IPS-20b (cell line): ENCODE measurements at regions not wholly inside any gene's neighbourhood (a gene's known extent, or its start where the extent isn't known, plus 50 kb on each side); places are given as distances from the start of the nearest gene placed in this dataset.

ENCODE experiments used
- H3K27ac ChIP-seq: one replicate; pipeline ENCODE4 v1.5.1; 2013; ENCODE audit warnings: low read length
- H3K27me3 ChIP-seq: 2 replicates; pipeline ENCODE4 v1.6.1; 2013; ENCODE audit warnings: mild to moderate bottlenecking, low read length, inconsistent platforms; ENCODE audit not compliant: insufficient read depth
- H3K36me3 ChIP-seq: 2 replicates; pipeline ENCODE4 v1.6.1; 2013; ENCODE audit warnings: low read depth, mild to moderate bottlenecking, inconsistent platforms, low read length, moderate library complexity; ENCODE audit not compliant: insufficient read depth
- H3K4me1 ChIP-seq: 2 replicates; pipeline ENCODE4 v1.6.1; 2013; ENCODE audit warnings: mild to moderate bottlenecking, control low read depth, inconsistent platforms, low read length, moderate library complexity; ENCODE audit not compliant: insufficient read depth
- H3K4me3 ChIP-seq: 2 replicates; pipeline ENCODE4 v1.5.1; 2013; ENCODE audit warnings: mild to moderate bottlenecking, low read length, inconsistent platforms
- H3K9ac ChIP-seq: 2 replicates; pipeline ENCODE4 v1.6.1; 2013; ENCODE audit warnings: low read depth, mild to moderate bottlenecking, inconsistent platforms, low read length, moderate library complexity
- H3K9me3 ChIP-seq: 2 replicates; pipeline ENCODE4 v1.6.1; 2013; ENCODE audit warnings: mild to moderate bottlenecking, low read depth, low read length, inconsistent platforms; ENCODE audit not compliant: insufficient read depth

DNA sequence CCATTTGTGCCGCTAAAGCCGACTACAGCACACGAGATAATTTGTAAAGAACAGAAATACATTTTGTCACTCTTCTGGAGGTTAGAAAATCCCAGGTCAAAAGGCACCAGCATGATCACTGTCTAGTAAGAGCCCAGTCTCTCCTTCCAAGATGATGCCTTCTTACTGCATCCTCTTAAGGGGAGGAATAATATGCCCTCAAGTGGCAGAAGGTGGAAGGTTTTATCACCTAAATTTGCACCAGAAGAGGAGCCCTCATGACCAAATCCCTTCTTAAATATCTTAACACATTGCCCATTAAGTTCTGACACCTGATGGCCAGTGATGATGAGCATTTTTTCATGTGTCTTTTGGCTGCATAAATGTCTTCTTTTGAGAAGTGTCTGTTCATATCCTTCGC, 326.7 kb upstream of the RGS18 start:
- H3K27me3 ChIP-seq: no peaks in the 10 kb centered on the region
- no peak overlapping the region for H3K9ac ChIP-seq
- no peaks in the 10 kb centered on the region for H3K9me3 ChIP-seq
- H3K36me3 ChIP-seq: no peaks in the 10 kb centered on the region
- H3K27ac ChIP-seq: no peak overlapping the region
- no peaks in the 10 kb centered on the region for H3K4me1 ChIP-seq
- no peak overlapping the region for H3K4me3 ChIP-seq

- H3K9me3 ChIP-seq: no peaks in the 10 kb centered on the region
- H3K27ac ChIP-seq: no peak overlapping the region
- H3K9ac ChIP-seq: no peak overlapping the region
- H3K4me1 ChIP-seq: no peaks in the 10 kb centered on the region
- H3K36me3 ChIP-seq: no peaks in the 10 kb centered on the region
- H3K27me3 ChIP-seq: no peaks in the 10 kb centered on the region
- no peak overlapping the region for H3K4me3 ChIP-seq
Measured at GRCh38 chr1:191839891-191840290, 318.4 kb upstream of the RGS18 start.

DNA sequence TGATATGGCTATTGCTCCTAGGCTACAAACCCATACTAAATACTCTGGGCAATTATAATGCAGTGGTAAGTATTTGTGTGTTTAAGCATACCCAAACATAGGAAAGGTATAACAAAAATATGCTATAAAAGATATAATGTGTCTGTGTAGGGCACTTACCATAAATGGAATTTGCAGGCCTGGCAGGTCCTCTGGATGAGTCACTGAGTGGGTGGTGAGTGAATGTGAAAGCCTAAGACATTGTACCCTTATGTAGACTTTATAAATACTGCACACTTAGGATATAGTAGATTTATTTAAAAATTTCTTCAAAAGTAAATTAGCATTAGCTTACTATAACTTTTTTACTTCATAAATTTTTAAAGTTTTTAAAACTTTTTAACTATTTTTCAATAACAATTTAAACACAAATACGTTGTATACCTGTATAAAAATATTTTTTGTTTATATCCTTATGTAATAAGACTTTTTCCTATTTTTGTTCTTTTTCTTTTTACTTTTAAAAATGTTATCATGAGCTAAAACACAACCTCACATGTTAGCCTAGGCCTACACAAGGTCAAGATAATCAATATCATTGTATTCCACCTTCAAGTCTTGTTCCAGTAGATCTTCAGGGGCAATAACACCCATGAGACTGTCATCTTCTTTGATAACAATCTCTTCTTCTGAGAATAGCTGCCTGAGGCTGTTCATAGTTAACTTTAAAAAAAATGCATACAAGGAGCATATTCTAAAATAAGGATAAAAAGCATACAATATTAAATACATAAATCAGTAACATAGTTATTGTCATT, 306.3 kb upstream of the RGS18 start:
- Histone ChIP-seq H3K36me3 (no peaks in the 10 kb centered on the region), H3K9me3 (no peaks in the 10 kb centered on the region), H3K27me3 (no peaks in the 10 kb centered on the region), H3K9ac (no peak overlapping the region), H3K4me3 (no peak overlapping the region), H3K27ac (no peak overlapping the region), H3K4me1 (no peaks in the 10 kb centered on the region; the same call in 1 of the 2 replicates)

GRCh38 chr1:191852907-191853306, 305.4 kb upstream of the RGS18 start:
- no peak overlapping the region for H3K4me3 ChIP-seq
- H3K27ac ChIP-seq: no peak overlapping the region
- H3K36me3 ChIP-seq: no peaks in the 10 kb centered on the region
- H3K4me1 ChIP-seq: no peaks in the 10 kb centered on the region; the same call in 1 of the 2 replicates
- H3K27me3 ChIP-seq: no peaks in the 10 kb centered on the region
- no peaks in the 10 kb centered on the region for H3K9me3 ChIP-seq
- H3K9ac ChIP-seq: no peak overlapping the region

DNA sequence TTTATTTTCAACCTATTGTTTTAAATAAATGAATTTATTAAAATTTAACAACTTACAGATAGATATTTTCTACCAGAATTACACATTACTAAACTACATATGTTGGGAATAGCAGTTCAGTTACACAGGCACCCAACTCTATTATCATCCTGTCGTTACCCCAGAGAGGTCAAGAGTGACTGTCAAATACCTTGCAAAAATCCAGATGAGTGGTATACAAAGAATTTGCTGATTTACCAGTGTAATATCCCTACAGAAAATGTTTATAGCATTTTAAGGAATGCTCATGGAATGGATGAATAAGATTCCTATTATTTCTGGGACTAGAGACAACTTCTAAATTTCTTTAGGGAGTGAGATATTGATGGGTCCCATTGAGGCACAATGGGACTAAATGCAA, 300.7 kb upstream of the RGS18 start:
- Histone ChIP-seq H3K36me3 (no peaks in the 10 kb centered on the region), H3K4me1 (no peaks in the 10 kb centered on the region; the same call in 1 of the 2 replicates), H3K27ac (no peak overlapping the region), H3K9me3 (no peaks in the 10 kb centered on the region; the same call in 1 of the 2 replicates), H3K4me3 (no peak overlapping the region), H3K27me3 (no peaks in the 10 kb centered on the region), H3K9ac (no peak overlapping the region)

GRCh38 chr1:191865479-191865878, 292.8 kb upstream of the RGS18 start:
- Histone ChIP-seq H3K36me3 (no peaks in the 10 kb centered on the region), H3K9ac (no peak overlapping the region), H3K4me3 (no peak overlapping the region), H3K27ac (no peak overlapping the region), H3K9me3 (no peaks in the 10 kb centered on the region; the same call in 1 of the 2 replicates), H3K4me1 (no peaks in the 10 kb centered on the region), H3K27me3 (no peaks in the 10 kb centered on the region)

- Histone ChIP-seq H3K9me3 (no peaks in the 10 kb centered on the region; the same call in 1 of the 2 replicates), H3K36me3 (no peaks in the 10 kb centered on the region), H3K9ac (no peak overlapping the region), H3K4me3 (no peak overlapping the region), H3K4me1 (no peaks in the 10 kb centered on the region), H3K27ac (no peak overlapping the region), H3K27me3 (no peaks in the 10 kb centered on the region)
Measured at GRCh38 chr1:191866155-191866554, 292.1 kb upstream of the RGS18 start.

- Histone ChIP-seq H3K9me3 (no peaks in the 10 kb centered on the region), H3K4me1 (no peaks in the 10 kb centered on the region), H3K36me3 (no peaks in the 10 kb centered on the region), H3K9ac (no peak overlapping the region), H3K4me3 (no peak overlapping the region), H3K27ac (no peak overlapping the region), H3K27me3 (no peaks in the 10 kb centered on the region)
Measured at GRCh38 chr1:191869790-191870312, 288.4 kb upstream of the RGS18 start.

DNA sequence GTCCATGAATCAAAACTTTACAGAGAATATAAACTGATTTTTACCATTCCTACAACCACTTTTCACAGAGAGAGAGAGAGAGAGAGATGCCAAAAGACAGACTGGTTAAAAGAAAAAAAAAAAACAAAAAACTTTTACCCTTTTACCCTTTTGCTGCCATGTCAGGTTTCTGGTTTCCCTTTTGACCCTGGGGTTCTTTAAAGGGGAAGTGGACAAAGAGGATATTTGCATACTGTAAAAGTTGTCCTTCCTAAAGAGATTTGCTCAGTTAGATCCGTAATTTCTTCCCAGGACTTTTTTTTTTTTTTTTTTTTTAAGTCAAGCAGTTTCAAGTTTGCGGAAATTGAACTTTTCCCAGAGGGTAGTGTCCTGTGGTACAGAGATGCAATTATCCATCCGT, 287.8 kb upstream of the RGS18 start:
- H3K36me3 ChIP-seq: no peaks in the 10 kb centered on the region
- H3K27me3 ChIP-seq: no peaks in the 10 kb centered on the region
- H3K27ac ChIP-seq: no peak overlapping the region
- H3K4me1 ChIP-seq: no peaks in the 10 kb centered on the region
- H3K9ac ChIP-seq: no peak overlapping the region
- H3K4me3 ChIP-seq: no peak overlapping the region
- no peaks in the 10 kb centered on the region for H3K9me3 ChIP-seq

- Histone ChIP-seq H3K9me3 (no peaks in the 10 kb centered on the region), H3K4me1 (no peaks in the 10 kb centered on the region), H3K9ac (no peak overlapping the region), H3K36me3 (no peaks in the 10 kb centered on the region), H3K4me3 (no peak overlapping the region), H3K27ac (no peak overlapping the region), H3K27me3 (no peaks in the 10 kb centered on the region)
Measured at GRCh38 chr1:191875994-191876393, 282.3 kb upstream of the RGS18 start.

GRCh38 chr1:191876631-191877030, 281.6 kb upstream of the RGS18 start:
- Histone ChIP-seq H3K4me3 (no peak overlapping the region), H3K9me3 (no peaks in the 10 kb centered on the region), H3K27ac (no peak overlapping the region)

DNA sequence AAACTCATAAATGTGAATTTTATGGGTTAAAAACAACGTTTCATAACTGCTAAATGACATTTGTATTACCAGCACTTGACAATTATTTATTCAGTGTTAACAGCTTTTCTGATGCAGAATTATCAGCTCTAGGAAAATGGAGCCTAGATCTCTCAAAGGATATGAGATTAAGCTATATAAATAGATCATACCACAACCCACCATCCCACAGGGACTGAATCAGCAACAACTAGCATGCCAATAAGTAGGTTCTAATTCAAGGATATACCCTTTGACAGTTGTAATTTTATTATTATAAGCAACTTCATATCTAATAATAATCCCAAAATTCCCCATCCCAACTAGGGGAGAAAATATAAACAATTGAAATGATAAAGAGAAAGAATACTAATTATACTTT, 275.4 kb upstream of the RGS18 start:
- Histone ChIP-seq H3K9ac (no peak overlapping the region), H3K4me3 (no peak overlapping the region), H3K36me3 (no peaks in the 10 kb centered on the region), H3K9me3 (no peaks in the 10 kb centered on the region), H3K4me1 (no peaks in the 10 kb centered on the region), H3K27me3 (no peaks in the 10 kb centered on the region), H3K27ac (no peak overlapping the region)

More at GRCh38 chr1:191876631-191877030, 281.6 kb upstream of the RGS18 start:
- Histone ChIP-seq H3K9ac (no peak overlapping the region), H3K4me1 (no peaks in the 10 kb centered on the region), H3K36me3 (no peaks in the 10 kb centered on the region), H3K27me3 (no peaks in the 10 kb centered on the region)
